ENCODE measurements at regions not wholly inside any gene's neighbourhood (a gene's known extent, or its start where the extent isn't known, plus 50 kb on each side); places are given as distances from the start of the nearest gene placed in this dataset.

DNA sequence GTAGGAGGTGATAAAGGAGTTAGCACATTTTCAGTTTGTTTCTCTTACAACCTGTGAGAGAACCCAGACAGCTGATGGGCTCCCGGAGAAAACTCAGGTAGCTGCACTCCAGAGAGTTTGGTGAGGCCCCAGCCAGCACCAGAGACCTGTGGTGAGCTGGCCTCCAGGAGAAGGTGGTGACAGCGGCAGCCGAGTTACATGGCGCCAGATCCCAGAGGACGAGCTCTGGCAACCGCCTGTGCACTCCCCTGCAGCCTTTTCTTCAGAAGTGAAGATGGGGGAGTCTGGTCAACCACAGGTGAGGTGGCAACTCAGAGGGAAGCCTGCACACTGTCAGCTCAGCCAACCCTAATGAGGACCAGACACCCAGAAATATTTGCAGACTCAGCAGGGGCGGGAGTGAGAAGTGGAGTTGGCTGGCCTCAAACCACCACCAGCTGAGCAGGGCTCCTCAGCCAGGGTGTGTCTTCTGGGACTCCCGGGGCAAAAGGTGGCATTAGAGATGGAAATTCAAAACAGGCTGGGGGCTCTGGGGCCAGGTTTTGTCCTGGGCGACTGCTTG lies 209.7 kb downstream of the SETD4 start:
- Histone ChIP-seq H3K9me3 (ENCODE audit: control insufficient read depth, insufficient read depth, low read depth, low read length) (no peaks in the 10 kb centered on the region), H3K4me3 (ENCODE audit: low read depth, low read length) (no peak overlapping the region), H3K27ac (ENCODE audit: extremely low read depth, low read depth, low read length) (no peak overlapping the region), H3K36me3 (ENCODE audit: control insufficient read depth in 2 of 2, insufficient read depth in 1 of 2, low read length in 2 of 2) (no peaks in the 10 kb centered on the region), H3K4me1 (ENCODE audit: control insufficient read depth, insufficient read depth, low read length) (no peaks in the 10 kb centered on the region)
- ChIA-PET CTCF (interaction anchor here (0.5 to 3.4 kb wide), 3 partner anchors 11 to 1105 kb away, joined by 4 to 17 read pairs (median 10); no protein-coding TSS in a partner anchor), POLR2A (no interaction called here)
- TF ChIP-seq ZIC2 (tag by site-specific recombination; IDR thresholded peaks at IDR 0.05) (peak; percentile 49), GFI1B (tag by site-specific recombination; IDR thresholded peaks at IDR 0.05) (no peak)

DNA sequence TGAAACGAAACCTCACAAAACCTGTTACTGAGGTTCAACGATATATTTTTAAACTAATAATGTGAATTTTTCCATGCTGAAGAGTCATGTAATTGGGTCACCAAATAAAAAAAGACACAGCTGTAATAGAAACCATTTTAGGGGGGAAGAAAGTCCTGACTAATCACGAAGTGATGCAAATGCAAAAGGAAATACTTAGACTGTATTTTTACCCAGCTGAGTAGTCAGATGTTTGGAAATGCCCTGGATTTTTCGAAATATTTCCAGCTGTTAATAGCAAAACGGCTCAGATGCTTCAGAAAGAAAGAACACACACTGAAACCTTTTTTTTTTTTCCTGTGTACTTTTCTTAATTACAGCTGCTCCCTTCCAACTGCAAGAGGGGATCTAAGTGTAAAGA lies 210.3 kb downstream of the SETD4 start:
- POLR2A ChIA-PET, result no interaction called here
- Histone ChIP-seq H3K36me3 (ENCODE audit: control insufficient read depth in 2 of 2, insufficient read depth in 1 of 2, low read length in 2 of 2) (no peaks in the 10 kb centered on the region), H3K27ac (ENCODE audit: extremely low read depth, low read depth, low read length) (no peak overlapping the region), H3K4me1 (ENCODE audit: control insufficient read depth, insufficient read depth, low read length) (no peaks in the 10 kb centered on the region), H3K9me3 (ENCODE audit: control insufficient read depth, insufficient read depth, low read depth, low read length) (no peaks in the 10 kb centered on the region), H3K4me3 (ENCODE audit: low read depth, low read length) (no peak overlapping the region)
- CTCF ChIA-PET, result interaction anchor here (0.5 to 3.4 kb wide), 5 partner anchors 10 to 1104 kb away, joined by 3 to 17 read pairs (median 4); no protein-coding TSS in a partner anchor
- TF ChIP-seq ZNF830 (tag by site-specific recombination; IDR thresholded peaks at IDR 0.05; ENCODE audit: low read depth), result no peak
- TF ChIP-seq ZNF121 (tag by site-specific recombination; IDR thresholded peaks at IDR 0.05), result no peak
- TF ChIP-seq GLI4 (tag by site-specific recombination; IDR thresholded peaks at IDR 0.05), result no peak
- TF ChIP-seq, protein P1, sequence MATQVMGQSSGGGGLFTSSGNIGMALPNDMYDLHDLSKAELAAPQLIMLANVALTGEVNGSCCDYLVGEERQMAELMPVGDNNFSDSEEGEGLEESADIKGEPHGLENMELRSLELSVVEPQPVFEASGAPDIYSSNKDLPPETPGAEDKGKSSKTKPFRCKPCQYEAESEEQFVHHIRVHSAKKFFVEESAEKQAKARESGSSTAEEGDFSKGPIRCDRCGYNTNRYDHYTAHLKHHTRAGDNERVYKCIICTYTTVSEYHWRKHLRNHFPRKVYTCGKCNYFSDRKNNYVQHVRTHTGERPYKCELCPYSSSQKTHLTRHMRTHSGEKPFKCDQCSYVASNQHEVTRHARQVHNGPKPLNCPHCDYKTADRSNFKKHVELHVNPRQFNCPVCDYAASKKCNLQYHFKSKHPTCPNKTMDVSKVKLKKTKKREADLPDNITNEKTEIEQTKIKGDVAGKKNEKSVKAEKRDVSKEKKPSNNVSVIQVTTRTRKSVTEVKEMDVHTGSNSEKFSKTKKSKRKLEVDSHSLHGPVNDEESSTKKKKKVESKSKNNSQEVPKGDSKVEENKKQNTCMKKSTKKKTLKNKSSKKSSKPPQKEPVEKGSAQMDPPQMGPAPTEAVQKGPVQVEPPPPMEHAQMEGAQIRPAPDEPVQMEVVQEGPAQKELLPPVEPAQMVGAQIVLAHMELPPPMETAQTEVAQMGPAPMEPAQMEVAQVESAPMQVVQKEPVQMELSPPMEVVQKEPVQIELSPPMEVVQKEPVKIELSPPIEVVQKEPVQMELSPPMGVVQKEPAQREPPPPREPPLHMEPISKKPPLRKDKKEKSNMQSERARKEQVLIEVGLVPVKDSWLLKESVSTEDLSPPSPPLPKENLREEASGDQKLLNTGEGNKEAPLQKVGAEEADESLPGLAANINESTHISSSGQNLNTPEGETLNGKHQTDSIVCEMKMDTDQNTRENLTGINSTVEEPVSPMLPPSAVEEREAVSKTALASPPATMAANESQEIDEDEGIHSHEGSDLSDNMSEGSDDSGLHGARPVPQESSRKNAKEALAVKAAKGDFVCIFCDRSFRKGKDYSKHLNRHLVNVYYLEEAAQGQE (tag by site-specific recombination; IDR thresholded peaks at IDR 0.05), result no peak
- TF ChIP-seq KLF8 (tag by site-specific recombination; IDR thresholded peaks at IDR 0.05), result no peak
- TF ChIP-seq RBAK (tag by site-specific recombination; IDR thresholded peaks at IDR 0.05), result no peak
- TF ChIP-seq ZNF174 (tag by site-specific recombination; IDR thresholded peaks at IDR 0.05), result no peak

DNA sequence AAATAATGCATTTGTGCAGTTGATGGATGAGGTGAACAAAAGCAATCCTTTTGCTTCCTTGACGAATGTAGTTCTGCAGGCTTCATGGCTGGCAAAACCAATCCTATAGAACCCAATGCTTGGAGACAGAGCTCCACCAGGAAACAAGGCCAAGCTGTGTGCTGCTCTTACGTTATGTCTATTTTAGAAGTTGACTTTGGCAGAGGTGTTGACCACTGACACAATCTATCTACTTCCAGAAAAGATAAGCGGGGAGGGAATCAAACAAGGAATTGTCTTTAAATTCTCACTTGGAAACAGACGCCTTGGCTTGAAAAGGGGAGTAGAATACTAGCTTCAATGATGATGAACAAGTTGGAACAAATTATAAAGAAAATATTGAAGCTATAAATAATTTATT lies 211.2 kb downstream of the SETD4 start:
- CTCF ChIA-PET, result interaction anchor here (0.8 to 3.4 kb wide), 4 partner anchors 9 to 276 kb away, joined by 3 to 17 read pairs (median 4); no protein-coding TSS in a partner anchor
- no peak for TF ChIP-seq ZNF112 (tag by site-specific recombination; IDR thresholded peaks at IDR 0.05)
- TF ChIP-seq, protein P2, sequence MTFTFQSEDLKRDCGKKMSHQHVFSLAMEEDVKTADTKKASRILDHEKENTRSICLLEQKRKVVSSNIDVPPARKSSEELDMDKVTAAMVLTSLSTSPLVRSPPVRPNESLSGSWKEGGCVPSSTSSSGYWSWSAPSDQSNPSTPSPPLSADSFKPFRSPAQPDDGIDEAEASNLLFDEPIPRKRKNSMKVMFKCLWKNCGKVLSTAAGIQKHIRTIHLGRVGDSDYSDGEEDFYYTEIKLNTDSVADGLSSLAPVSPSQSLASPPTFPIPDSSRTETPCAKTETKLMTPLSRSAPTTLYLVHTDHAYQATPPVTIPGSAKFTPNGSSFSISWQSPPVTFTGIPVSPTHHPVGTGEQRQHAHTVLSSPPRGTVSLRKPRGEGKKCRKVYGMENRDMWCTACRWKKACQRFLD (tag by site-specific recombination; IDR thresholded peaks at IDR 0.05), result no peak
- no peak for TF ChIP-seq ZNF223 (tag by site-specific recombination; IDR thresholded peaks at IDR 0.05)
- TF ChIP-seq ZNF768 (tag by site-specific recombination; IDR thresholded peaks at IDR 0.05), result no peak
- TF ChIP-seq ZNF16 (tag by site-specific recombination; IDR thresholded peaks at IDR 0.05; ENCODE audit: low read depth), result no peak
- TF ChIP-seq MYNN (tag by site-specific recombination; IDR thresholded peaks at IDR 0.05; ENCODE audit: borderline replicate concordance), result no peak
- no peak for TF ChIP-seq HOXA7 (CRISPR knock-in tag; IDR thresholded peaks at IDR 0.05; ENCODE audit: borderline replicate concordance)
- TF ChIP-seq ZNF701 (tag by site-specific recombination; IDR thresholded peaks at IDR 0.05), result no peak
- TF ChIP-seq, protein P3, sequence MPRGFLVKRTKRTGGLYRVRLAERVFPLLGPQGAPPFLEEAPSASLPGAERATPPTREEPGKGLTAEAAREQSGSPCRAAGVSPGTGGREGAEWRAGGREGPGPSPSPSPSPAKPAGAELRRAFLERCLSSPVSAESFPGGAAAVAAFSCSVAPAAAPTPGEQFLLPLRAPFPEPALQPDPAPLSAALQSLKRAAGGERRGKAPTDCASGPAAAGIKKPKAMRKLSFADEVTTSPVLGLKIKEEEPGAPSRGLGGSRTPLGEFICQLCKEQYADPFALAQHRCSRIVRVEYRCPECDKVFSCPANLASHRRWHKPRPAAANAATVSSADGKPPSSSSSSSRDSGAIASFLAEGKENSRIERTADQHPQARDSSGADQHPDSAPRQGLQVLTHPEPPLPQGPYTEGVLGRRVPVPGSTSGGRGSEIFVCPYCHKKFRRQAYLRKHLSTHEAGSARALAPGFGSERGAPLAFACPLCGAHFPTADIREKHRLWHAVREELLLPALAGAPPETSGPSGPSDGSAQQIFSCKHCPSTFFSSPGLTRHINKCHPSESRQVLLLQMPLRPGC (tag by site-specific recombination; IDR thresholded peaks at IDR 0.05), result no peak
- TF ChIP-seq KLF9 (tag by site-specific recombination; IDR thresholded peaks at IDR 0.05; ENCODE audit: low read depth), result no peak
- no peak for TF ChIP-seq MZF1 (tag by site-specific recombination; IDR thresholded peaks at IDR 0.05; ENCODE audit: borderline replicate concordance)
- no peak for TF ChIP-seq REPIN1 (tag by site-specific recombination; IDR thresholded peaks at IDR 0.05; ENCODE audit: low read depth)
- no peak for TF ChIP-seq ZNF10 (tag by site-specific recombination; IDR thresholded peaks at IDR 0.05)

More for the DNA sequence above, 211.2 kb downstream of the SETD4 start:
- Histone ChIP-seq H3K4me3 (ENCODE audit: low read depth, low read length) (no peak overlapping the region), H3K27ac (ENCODE audit: extremely low read depth, low read depth, low read length) (no peak overlapping the region), H3K9me3 (ENCODE audit: control insufficient read depth, insufficient read depth, low read depth, low read length) (no peaks in the 10 kb centered on the region), H3K4me1 (ENCODE audit: control insufficient read depth, insufficient read depth, low read length) (no peaks in the 10 kb centered on the region), H3K36me3 (ENCODE audit: control insufficient read depth in 2 of 2, insufficient read depth in 1 of 2, low read length in 2 of 2) (no peaks in the 10 kb centered on the region)
- POLR2A ChIA-PET, result no interaction called here

All from HEK293 (cell line).